Natural killer cell (primary cell): ENCODE measurements at regions not wholly inside any gene's neighbourhood (a gene's known extent, or its start where the extent isn't known, plus 50 kb on each side); places are given as distances from the start of the nearest gene placed in this dataset.
"Not testable (repeated sequence)": the region's sequence is repeated elsewhere in the genome, so short reads cannot be mapped to it uniquely, and the experiment has no call there.

Experiments used
- ATAC-seq, 3 donors: fragments of 150-1000 bp in 2 of 3; fragments of 200-7000 bp in 1 of 3; cut with Tn5 transposase; 1 replicate in 1 of 3; 2 replicates in 2 of 3; pipeline ENCODE4 v1.10.0; 2021; ENCODE audit warnings: mild to moderate bottlenecking in 2 of 3, moderate library complexity in 2 of 3
- DNase-seq, 2 donors: peaks; one replicate each; pipeline versions ENCODE4 v3.0.0 to v3.0.0-alpha.2; 2013 to 2021; ENCODE audit warnings: mixed read lengths in 1 of 2
- H3K27ac ChIP-seq: one replicate; pipeline ENCODE4 v1.5.1; 2013; ENCODE audit warnings: mild to moderate bottlenecking, low read length
- H3K27me3 ChIP-seq: one replicate; pipeline ENCODE4 v1.6.1; 2013; ENCODE audit warnings: low read length; ENCODE audit not compliant: control insufficient read depth, insufficient read depth
- H3K36me3 ChIP-seq: one replicate; pipeline ENCODE4 v1.6.1; 2013; ENCODE audit warnings: low read length; ENCODE audit not compliant: control insufficient read depth, insufficient read depth
- H3K4me1 ChIP-seq: one replicate; pipeline ENCODE4 v1.6.1; 2013; ENCODE audit warnings: low read length; ENCODE audit not compliant: control insufficient read depth, insufficient read depth
- H3K4me3 ChIP-seq: one replicate; pipeline ENCODE4 v1.5.1; 2013; ENCODE audit warnings: low read length
- H3K9me3 ChIP-seq: one replicate; pipeline ENCODE4 v1.6.1; 2013; ENCODE audit warnings: low read length; ENCODE audit not compliant: control insufficient read depth, insufficient read depth
- H3K27ac Mint-ChIP-seq, 2 donors: one replicate each; pipeline ENCODE4 v1.8.0; 2022; ENCODE audit warnings: mild to moderate bottlenecking in 2 of 2, mixed read lengths in 2 of 2, moderate library complexity in 1 of 2
- H3K27me3 Mint-ChIP-seq, 2 donors: one replicate each; pipeline ENCODE4 v1.8.0; 2022; ENCODE audit warnings: low read depth in 2 of 2, mixed read lengths in 2 of 2
- H3K36me3 Mint-ChIP-seq: one replicate; pipeline ENCODE4 v1.8.0; 2022; ENCODE audit warnings: mixed read lengths
- H3K4me1 Mint-ChIP-seq, 2 donors: one replicate each; pipeline ENCODE4 v1.8.0; 2022; ENCODE audit warnings: mixed read lengths in 2 of 2
- H3K4me3 Mint-ChIP-seq: one replicate; pipeline ENCODE4 v1.8.0; 2022; ENCODE audit warnings: mild to moderate bottlenecking, moderate library complexity, mixed read lengths
- H3K9me3 Mint-ChIP-seq, 2 donors: one replicate each; pipeline ENCODE4 v1.8.0; 2022; ENCODE audit warnings: mixed read lengths in 2 of 2
- CTCF ChIP-seq: fragments of 200-600 bp; IDR thresholded peaks from one replicate; pipeline ENCODE4 v1.8.0; 2022; ENCODE audit warnings: antibody characterized with exemption
- WGBS: methylation state at CpG from one replicate; pipeline ENCODE4 v1.1.7; 2013; ENCODE audit warnings: missing lambda C conversion rate; ENCODE audit not compliant: insufficient coverage; 5-methylcytosine and 5-hydroxymethylcytosine counted together
- intact Hi-C: fragments of 100-400 bp; cut with micrococcal nuclease; formaldehyde crosslinking; loops from one replicate; pipeline ENCODE4 v1.14.2; 2022

- H3K36me3 ChIP-seq = no peaks in the 10 kb centered on the region
- Mint-ChIP-seq H3K36me3 (peaks cover 10% of the 10 kb centered on the region), H3K27me3 (peaks cover 41 to 59% of the 10 kb centered on the region in 2 donors), H3K9me3 (peaks cover 2 to 3% of the 10 kb centered on the region in 2 donors), H3K4me3 (no peak overlapping the region), H3K27ac (no peak overlapping the region), H3K4me1 (no peaks in the 10 kb centered on the region)
- TF ChIP-seq CTCF = no peak
- intact Hi-C loops = no loop called here
- no peaks in the 10 kb centered on the region for H3K4me1 ChIP-seq
- DNase-seq (no peak), ATAC-seq (no peak)
- H3K27ac ChIP-seq = no peak overlapping the region
- H3K9me3 ChIP-seq = no peaks in the 10 kb centered on the region
- peaks cover 3% of the 10 kb centered on the region for H3K27me3 ChIP-seq
- H3K4me3 ChIP-seq = no peak overlapping the region
- 27% methylated on average over 52 of the region's 52 CpGs for WGBS
Measured at GRCh38 chr6:28615955-28616747, 90.5 kb downstream of the GPX5 start.

- Histone ChIP-seq H3K9me3 (no peaks in the 10 kb centered on the region), H3K4me3 (no peak overlapping the region), H3K27me3 (peaks cover 3% of the 10 kb centered on the region), H3K4me1 (no peaks in the 10 kb centered on the region), H3K36me3 (no peaks in the 10 kb centered on the region), H3K27ac (no peak overlapping the region)
- Mint-ChIP-seq H3K27me3 (peaks cover 35 to 50% of the 10 kb centered on the region in 2 donors), H3K9me3 (peaks cover 0 to 3% of the 10 kb centered on the region in 2 donors), H3K27ac (no peak overlapping the region), H3K4me1 (no peaks in the 10 kb centered on the region), H3K36me3 (peaks cover 10% of the 10 kb centered on the region), H3K4me3 (no peak overlapping the region)
- no peak for TF ChIP-seq CTCF
- no peak for ATAC-seq
- DNase-seq = no peak
- intact Hi-C loops = no loop called here
Measured at GRCh38 chr6:28618898-28619555, 93.3 kb downstream of the GPX5 start.

GRCh38 chr6:28621268-28621667 lies 95.6 kb downstream of the GPX5 start:
- H3K27me3 Mint-ChIP-seq = peaks cover 23 to 36% of the 10 kb centered on the region in 2 donors
- H3K4me1 ChIP-seq, ATAC-seq, DNase-seq, H3K36me3 Mint-ChIP-seq, H3K27ac ChIP-seq, H3K4me3 Mint-ChIP-seq, intact Hi-C loops, H3K36me3 ChIP-seq, H3K27ac Mint-ChIP-seq, H3K9me3 ChIP-seq, H3K9me3 Mint-ChIP-seq, H3K4me3 ChIP-seq, H3K27me3 ChIP-seq, H3K4me1 Mint-ChIP-seq: not testable (repeated sequence)
- 32% methylated on average over 16 of the region's 22 CpGs for WGBS

- DNase-seq, H3K4me3 ChIP-seq, H3K9me3 Mint-ChIP-seq, H3K4me3 Mint-ChIP-seq, H3K27me3 ChIP-seq, H3K36me3 Mint-ChIP-seq, intact Hi-C loops, H3K4me1 ChIP-seq, H3K27ac Mint-ChIP-seq, H3K4me1 Mint-ChIP-seq, H3K9me3 ChIP-seq, H3K36me3 ChIP-seq, ATAC-seq, H3K27ac ChIP-seq: not testable (repeated sequence)
- WGBS = no CpG with 5 or more reads among the region's 3 CpGs
- H3K27me3 Mint-ChIP-seq = peaks cover 10 to 18% of the 10 kb centered on the region in 2 donors
Measured at GRCh38 chr6:28623242-28623641, 97.6 kb downstream of the GPX5 start.

GRCh38 chr6:28626386-28626785 lies 100.7 kb downstream of the GPX5 start:
- H3K27me3 Mint-ChIP-seq, ATAC-seq, H3K9me3 ChIP-seq, H3K4me1 ChIP-seq, H3K4me3 Mint-ChIP-seq, DNase-seq, H3K27me3 ChIP-seq, H3K4me3 ChIP-seq, H3K27ac ChIP-seq, H3K36me3 Mint-ChIP-seq, H3K9me3 Mint-ChIP-seq, H3K27ac Mint-ChIP-seq, H3K4me1 Mint-ChIP-seq, intact Hi-C loops, H3K36me3 ChIP-seq: not testable (repeated sequence)
- WGBS = no CpG with 5 or more reads among the region's 2 CpGs
